CD4-positive, alpha-beta memory T cell (primary cell): ENCODE measurements at regions not wholly inside any gene's neighbourhood (a gene's known extent, or its start where the extent isn't known, plus 50 kb on each side); places are given as distances from the start of the nearest gene placed in this dataset.
"Not testable (repeated sequence)": the region's sequence is repeated elsewhere in the genome, so short reads cannot be mapped to it uniquely, and the experiment has no call there.

ENCODE experiments used
- CTCF ChIA-PET: fragments of 350-600 bp; sonication (Branson Sonifier 250); formaldehyde crosslinking; loops from one replicate; lab custom pipeline; 2021; ENCODE audit warnings: inconsistent platforms; ENCODE audit not compliant: partially characterized antibody; lab: Charles Lee
- POLR2A ChIA-PET: fragments of 350-600 bp; sonication (Branson Sonifier 250); formaldehyde crosslinking; loops from one replicate; lab custom pipeline; 2021; ENCODE audit not compliant: partially characterized antibody; lab: Charles Lee
- DNase-seq, 5 donors: peaks; one replicate each; pipeline versions ENCODE4 v3.0.0 to v3.0.0-alpha.2; 2020 to 2022; ENCODE audit warnings: mixed read lengths in 1 of 5
- H3K27ac ChIP-seq: one replicate; pipeline ENCODE4 v1.7.0; 2013; ENCODE audit warnings: low read depth, low read length
- H3K27me3 ChIP-seq: 2 replicates; pipeline ENCODE4 v1.7.0; 2013; ENCODE audit warnings: mild to moderate bottlenecking, low read length, moderate library complexity; ENCODE audit not compliant: insufficient read depth
- H3K36me3 ChIP-seq: 2 replicates; pipeline ENCODE4 v1.7.0; 2013; ENCODE audit warnings: mild to moderate bottlenecking, low read length, moderate library complexity; ENCODE audit not compliant: insufficient read depth
- H3K4me1 ChIP-seq: 2 replicates; pipeline ENCODE4 v1.7.0; 2013; ENCODE audit warnings: mild to moderate bottlenecking, low read length, moderate library complexity; ENCODE audit not compliant: insufficient read depth
- H3K4me3 ChIP-seq, 2 donors: one replicate each; pipeline ENCODE4 v1.7.0; 2013; ENCODE audit warnings: low read length in 2 of 2, mild to moderate bottlenecking in 1 of 2
- H3K9me3 ChIP-seq, 2 donors: one replicate each; pipeline ENCODE4 v1.7.0; 2013; ENCODE audit warnings: low read length in 2 of 2, control low read depth in 1 of 2; ENCODE audit not compliant: control insufficient read depth in 1 of 2
- H3K27ac Mint-ChIP-seq, 7 donors: one replicate each; pipeline ENCODE4 v1.8.0; 2020 to 2021; ENCODE audit warnings: mixed read lengths in 7 of 7, mild to moderate bottlenecking in 6 of 7, inconsistent platforms in 3 of 7, moderate library complexity in 3 of 7
- H3K27me3 Mint-ChIP-seq, 2 donors: one replicate each; pipeline ENCODE4 v1.8.0; 2020 to 2021; ENCODE audit warnings: mixed read lengths in 2 of 2
- H3K36me3 Mint-ChIP-seq, 2 donors: one replicate each; pipeline ENCODE4 v1.8.0; 2020 to 2021; ENCODE audit warnings: mixed read lengths in 2 of 2, inconsistent platforms in 1 of 2, mild to moderate bottlenecking in 1 of 2
- H3K4me1 Mint-ChIP-seq, 4 donors: one replicate each; pipeline ENCODE4 v1.8.0; 2020 to 2021; ENCODE audit warnings: mixed read lengths in 4 of 4, mild to moderate bottlenecking in 1 of 4
- H3K4me3 Mint-ChIP-seq, 8 donors: one replicate each; pipeline ENCODE4 v1.8.0; 2020 to 2021; ENCODE audit warnings: mixed read lengths in 8 of 8, mild to moderate bottlenecking in 7 of 8, moderate library complexity in 6 of 8, inconsistent platforms in 3 of 8
- H3K9me3 Mint-ChIP-seq, 8 donors: one replicate each; pipeline ENCODE4 v1.8.0; 2020 to 2021; ENCODE audit warnings: mixed read lengths in 8 of 8, mild to moderate bottlenecking in 5 of 8, inconsistent platforms in 3 of 8, moderate library complexity in 1 of 8
- intact Hi-C: fragments of 100-400 bp; cut with micrococcal nuclease; formaldehyde crosslinking; loops from one replicate; pipeline ENCODE4 v1.15.1; 2023

GRCh38 chr16:18636928-18637327 lies 75.0 kb upstream of the NOMO2 start:
- H3K4me1 Mint-ChIP-seq, H3K4me3 Mint-ChIP-seq, H3K4me1 ChIP-seq, H3K36me3 ChIP-seq, H3K27me3 Mint-ChIP-seq, CTCF ChIA-PET, H3K9me3 ChIP-seq, H3K27ac ChIP-seq, H3K27ac Mint-ChIP-seq, H3K36me3 Mint-ChIP-seq, intact Hi-C loops, DNase-seq, H3K27me3 ChIP-seq, H3K4me3 ChIP-seq, POLR2A ChIA-PET, H3K9me3 Mint-ChIP-seq: not testable (repeated sequence)

GRCh38 chr16:18636148-18636547 lies 74.3 kb upstream of the NOMO2 start:
- H3K27me3 ChIP-seq, POLR2A ChIA-PET, H3K9me3 Mint-ChIP-seq, H3K27ac ChIP-seq, H3K4me1 ChIP-seq, H3K27ac Mint-ChIP-seq, H3K4me3 ChIP-seq, intact Hi-C loops, H3K27me3 Mint-ChIP-seq, H3K9me3 ChIP-seq, DNase-seq, H3K4me3 Mint-ChIP-seq, CTCF ChIA-PET, H3K36me3 ChIP-seq, H3K36me3 Mint-ChIP-seq, H3K4me1 Mint-ChIP-seq: not testable (repeated sequence)

DNA sequence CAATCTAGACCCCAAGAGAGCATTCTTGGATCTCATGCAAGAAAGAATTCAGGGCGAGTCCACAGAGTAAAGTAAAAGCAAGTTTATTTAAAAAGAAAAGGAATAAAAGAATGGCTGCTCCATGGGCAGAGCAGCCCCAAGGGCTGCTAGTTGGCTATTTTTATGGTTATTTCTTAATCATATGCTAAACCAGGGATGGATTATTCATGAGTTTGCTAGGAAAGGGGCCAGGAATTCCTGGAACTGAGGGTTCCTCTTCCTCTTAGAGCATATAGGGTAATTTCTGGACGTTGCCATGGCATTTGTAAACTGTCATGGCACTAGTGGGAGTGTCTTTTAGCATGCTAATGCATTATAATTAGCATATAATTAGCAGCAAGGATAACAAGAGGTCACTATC lies 73.1 kb upstream of the NOMO2 start:
- H3K36me3 Mint-ChIP-seq, POLR2A ChIA-PET, H3K4me1 Mint-ChIP-seq, H3K27me3 ChIP-seq, H3K27me3 Mint-ChIP-seq, CTCF ChIA-PET, intact Hi-C loops, H3K36me3 ChIP-seq, H3K4me1 ChIP-seq, H3K4me3 ChIP-seq, DNase-seq, H3K27ac Mint-ChIP-seq, H3K4me3 Mint-ChIP-seq, H3K9me3 Mint-ChIP-seq, H3K27ac ChIP-seq, H3K9me3 ChIP-seq: not testable (repeated sequence)

DNA sequence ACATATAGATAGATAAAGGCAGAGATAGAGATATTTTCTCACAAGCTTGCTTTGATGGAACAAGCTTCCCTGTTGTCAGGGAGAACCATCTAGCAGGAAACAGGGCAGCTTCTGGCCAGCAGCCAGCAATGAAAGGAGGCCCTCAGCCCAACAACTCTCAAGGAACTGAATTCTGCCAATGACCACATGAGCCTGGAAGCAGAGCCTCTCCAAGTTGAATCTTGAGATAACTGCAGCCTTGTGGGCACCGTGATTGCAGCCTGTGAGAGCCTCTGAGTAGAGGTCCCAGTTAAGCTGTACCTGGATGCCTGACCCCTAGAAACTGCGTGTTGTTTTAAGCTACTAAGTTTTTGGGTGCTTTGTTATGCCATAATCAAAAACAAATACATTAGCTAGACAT lies 69.8 kb upstream of the NOMO2 start:
- H3K4me1 ChIP-seq, CTCF ChIA-PET: not testable (repeated sequence)

GRCh38 chr16:18616993-18617392 lies 55.1 kb upstream of the NOMO2 start:
- intact Hi-C loops, H3K4me3 ChIP-seq, H3K36me3 Mint-ChIP-seq, H3K4me1 ChIP-seq, H3K9me3 Mint-ChIP-seq, H3K27ac Mint-ChIP-seq, H3K4me3 Mint-ChIP-seq, H3K27me3 Mint-ChIP-seq, H3K4me1 Mint-ChIP-seq, POLR2A ChIA-PET, CTCF ChIA-PET, H3K27me3 ChIP-seq, H3K27ac ChIP-seq, H3K36me3 ChIP-seq, DNase-seq, H3K9me3 ChIP-seq: not testable (repeated sequence)

More for the DNA sequence above, 69.8 kb upstream of the NOMO2 start:
- H3K27me3 Mint-ChIP-seq, DNase-seq, H3K36me3 Mint-ChIP-seq, H3K9me3 Mint-ChIP-seq, H3K27ac ChIP-seq, H3K9me3 ChIP-seq, H3K4me3 Mint-ChIP-seq, POLR2A ChIA-PET, H3K36me3 ChIP-seq, H3K4me1 Mint-ChIP-seq, H3K4me3 ChIP-seq, H3K27me3 ChIP-seq, H3K27ac Mint-ChIP-seq, intact Hi-C loops: not testable (repeated sequence)

GRCh38 chr16:18616137-18616755 lies 54.3 kb upstream of the NOMO2 start:
- H3K27me3 Mint-ChIP-seq, H3K27ac Mint-ChIP-seq, H3K36me3 Mint-ChIP-seq, H3K4me3 Mint-ChIP-seq, H3K4me1 ChIP-seq, H3K27ac ChIP-seq, H3K4me1 Mint-ChIP-seq, H3K9me3 Mint-ChIP-seq, DNase-seq, H3K36me3 ChIP-seq, CTCF ChIA-PET, POLR2A ChIA-PET, H3K27me3 ChIP-seq, intact Hi-C loops, H3K4me3 ChIP-seq, H3K9me3 ChIP-seq: not testable (repeated sequence)
